Transverse colon (tissue), 4 donors: ENCODE measurements at regions not wholly inside any gene's neighbourhood (a gene's known extent, or its start where the extent isn't known, plus 50 kb on each side); places are given as distances from the start of the nearest gene placed in this dataset.

ENCODE experiments used
- CTCF ChIP-seq, 5 experiments: fragments of 200-600 bp in 3 of 5; fragments of 450-650 bp in 2 of 5; sonication (generic) in 3 of 5; IDR thresholded peaks; 1 replicate in 2 of 5; 2 replicates in 3 of 5; pipeline ENCODE4 v1.5.1; 2016 to 2017; ENCODE audit warnings: antibody characterized with exemption in 5 of 5, inconsistent platforms in 3 of 5, mild to moderate bottlenecking in 2 of 5, moderate library complexity in 1 of 5
- EP300 ChIP-seq: sonication (generic); formaldehyde crosslinking; IDR thresholded peaks from one replicate; pipeline ENCODE4 v1.6.1; 2017; ENCODE audit warnings: antibody characterized with exemption, low read depth
- POLR2A ChIP-seq: fragments of 450-650 bp; IDR thresholded peaks from one replicate; pipeline ENCODE4 v1.6.1; 2016; ENCODE audit warnings: antibody characterized with exemption, mild to moderate bottlenecking, moderate library complexity
- POLR2AphosphoS5 ChIP-seq, 3 donors: sonication (generic); formaldehyde crosslinking; IDR thresholded peaks; one replicate each; pipeline ENCODE4 v1.6.1; 2016; ENCODE audit warnings: antibody characterized with exemption in 3 of 3

- no peak for TF ChIP-seq CTCF (IDR thresholded peaks at IDR 0.05)
- TF ChIP-seq POLR2A: no peak
- TF ChIP-seq POLR2AphosphoS5 (IDR thresholded peaks at IDR 0.05): no peak
- no peak for TF ChIP-seq EP300
These were observed 626.1 kb downstream of the MCTP2 start for GRCh38 chr15:94857466-94857865.
